Endothelial cell (in vitro differentiated cells): ENCODE measurements at regions not wholly inside any gene's neighbourhood (a gene's known extent, or its start where the extent isn't known, plus 50 kb on each side); places are given as distances from the start of the nearest gene placed in this dataset.

Experiments used
- DNase-seq: peaks from one replicate; pipeline ENCODE4 v3.0.0; 2021; ENCODE audit warnings: low spot score
- H3K27ac Mint-ChIP-seq: one replicate; pipeline ENCODE4 v1.8.0; 2021; ENCODE audit warnings: mixed read lengths, inconsistent platforms; ENCODE audit not compliant: unreplicated experiment
- H3K27me3 Mint-ChIP-seq: one replicate; pipeline ENCODE4 v1.8.0; 2021; ENCODE audit warnings: mild to moderate bottlenecking, moderate library complexity, mixed read lengths, inconsistent platforms; ENCODE audit not compliant: unreplicated experiment
- H3K36me3 Mint-ChIP-seq: one replicate; pipeline ENCODE4 v1.8.0; 2021; ENCODE audit warnings: mild to moderate bottlenecking, low read depth, mixed read lengths, inconsistent platforms; ENCODE audit not compliant: unreplicated experiment
- H3K4me1 Mint-ChIP-seq: one replicate; pipeline ENCODE4 v1.8.0; 2021; ENCODE audit warnings: mild to moderate bottlenecking, mixed read lengths, inconsistent platforms; ENCODE audit not compliant: unreplicated experiment
- H3K4me3 Mint-ChIP-seq: one replicate; pipeline ENCODE4 v1.8.0; 2021; ENCODE audit warnings: mild to moderate bottlenecking, mixed read lengths, inconsistent platforms; ENCODE audit not compliant: unreplicated experiment
- H3K9me3 Mint-ChIP-seq: one replicate; pipeline ENCODE4 v1.8.0; 2021; ENCODE audit warnings: mixed read lengths, inconsistent platforms; ENCODE audit not compliant: unreplicated experiment
- CTCF ChIP-seq: fragments of 200-600 bp; sonication (generic); IDR thresholded peaks from one replicate; pipeline ENCODE4 v1.5.0; 2021; ENCODE audit warnings: antibody characterized with exemption; ENCODE audit not compliant: unreplicated experiment

GRCh38 chr9:88072831-88073375 is 65.4 kb downstream of the SPATA31C2 start:
- Mint-ChIP-seq H3K27ac (no peak overlapping the region), H3K9me3 (no peaks in the 10 kb centered on the region), H3K4me1 (peaks cover 9% of the 10 kb centered on the region), H3K4me3 (no peak overlapping the region), H3K36me3 (no peaks in the 10 kb centered on the region), H3K27me3 (no peaks in the 10 kb centered on the region)
- no peak for TF ChIP-seq CTCF
- DNase-seq, result no peak

GRCh38 chr9:88071331-88071730 is 66.9 kb downstream of the SPATA31C2 start:
- no peak for TF ChIP-seq CTCF
- Mint-ChIP-seq H3K4me1 (peaks cover 2% of the 10 kb centered on the region), H3K9me3 (no peaks in the 10 kb centered on the region), H3K27ac (no peak overlapping the region), H3K27me3 (no peaks in the 10 kb centered on the region), H3K36me3 (no peaks in the 10 kb centered on the region), H3K4me3 (no peak overlapping the region)
- DNase-seq, result no peak

GRCh38 chr9:88065619-88066018 is 72.7 kb downstream of the SPATA31C2 start:
- Mint-ChIP-seq H3K4me1 (no peaks in the 10 kb centered on the region), H3K36me3 (no peaks in the 10 kb centered on the region), H3K9me3 (no peaks in the 10 kb centered on the region), H3K27ac (no peak overlapping the region), H3K4me3 (no peak overlapping the region), H3K27me3 (no peaks in the 10 kb centered on the region)
- DNase-seq, result no peak
- no peak for TF ChIP-seq CTCF

- H3K9me3 Mint-ChIP-seq, result no peaks in the 10 kb centered on the region
- no peaks in the 10 kb centered on the region for H3K36me3 Mint-ChIP-seq
- H3K4me3 Mint-ChIP-seq, result no peak overlapping the region
- H3K4me1 Mint-ChIP-seq, result no peaks in the 10 kb centered on the region
- no peaks in the 10 kb centered on the region for H3K27me3 Mint-ChIP-seq
- no peak overlapping the region for H3K27ac Mint-ChIP-seq
- DNase-seq, result no peak
- no peak for TF ChIP-seq CTCF
These were observed 73.7 kb downstream of the SPATA31C2 start for GRCh38 chr9:88064554-88064953.

GRCh38 chr9:88060746-88061145 is 77.5 kb downstream of the SPATA31C2 start:
- TF ChIP-seq CTCF, result no peak
- H3K27me3 Mint-ChIP-seq, result peaks cover 5% of the 10 kb centered on the region
- no peaks in the 10 kb centered on the region for H3K4me1 Mint-ChIP-seq
- no peak overlapping the region for H3K4me3 Mint-ChIP-seq
- DNase-seq, result no peak
- H3K27ac Mint-ChIP-seq, result no peak overlapping the region
- H3K9me3 Mint-ChIP-seq, result peaks cover 2% of the 10 kb centered on the region
- H3K36me3 Mint-ChIP-seq, result peaks cover 2% of the 10 kb centered on the region
